HG02763 (cell line): ENCODE measurements at regions not wholly inside any gene's neighbourhood (a gene's known extent, or its start where the extent isn't known, plus 50 kb on each side); places are given as distances from the start of the nearest gene placed in this dataset.
"Not testable (repeated sequence)": the region's sequence is repeated elsewhere in the genome, so short reads cannot be mapped to it uniquely, and the experiment has no call there.

Source experiments
- ATAC-seq: cut with Tn5 transposase; IDR thresholded peaks from one replicate; pipeline ENCODE4 v1.9.1; 2021; ENCODE audit warnings: mild to moderate bottlenecking, moderate library complexity; ENCODE audit not compliant: unreplicated experiment

- ATAC-seq = no peak
Observed at GRCh38 chr3:110900576-110900975, 171.0 kb upstream of the NECTIN3 start.

- no peak for ATAC-seq
Observed at GRCh38 chr3:110901536-110901935, 170.1 kb upstream of the NECTIN3 start.

- no peak for ATAC-seq
Observed at GRCh38 chr3:110902453-110903085, 169.0 kb upstream of the NECTIN3 start.

- no peak for ATAC-seq
Observed at GRCh38 chr3:110903771-110904519, 167.7 kb upstream of the NECTIN3 start.

- no peak for ATAC-seq
Observed at GRCh38 chr3:110904520-110904890, 167.1 kb upstream of the NECTIN3 start.

- ATAC-seq = no peak
Observed at GRCh38 chr3:110905121-110905520, 166.5 kb upstream of the NECTIN3 start.

GRCh38 chr3:110909839-110910238 is 161.8 kb upstream of the NECTIN3 start:
- ATAC-seq = no peak

GRCh38 chr3:110910346-110910955 is 161.2 kb upstream of the NECTIN3 start:
- no peak for ATAC-seq

GRCh38 chr3:110918963-110919362 is 152.7 kb upstream of the NECTIN3 start:
- no peak for ATAC-seq

GRCh38 chr3:110925798-110926197 is 145.8 kb upstream of the NECTIN3 start:
- no peak for ATAC-seq

GRCh38 chr3:110928016-110928662 is 143.5 kb upstream of the NECTIN3 start:
- ATAC-seq = no peak

GRCh38 chr3:110929816-110930215 is 141.8 kb upstream of the NECTIN3 start:
- ATAC-seq = no peak

GRCh38 chr3:110932567-110932966 is 139.0 kb upstream of the NECTIN3 start:
- no peak for ATAC-seq

- no peak for ATAC-seq
Observed at GRCh38 chr3:110933821-110934426, 137.7 kb upstream of the NECTIN3 start.

GRCh38 chr3:110938629-110939028 is 133.0 kb upstream of the NECTIN3 start:
- no peak for ATAC-seq

- ATAC-seq = no peak
Observed at GRCh38 chr3:110940055-110940454, 131.6 kb upstream of the NECTIN3 start.

- no peak for ATAC-seq
Observed at GRCh38 chr3:110944782-110945181, 126.8 kb upstream of the NECTIN3 start.

GRCh38 chr3:110946810-110947209 is 124.8 kb upstream of the NECTIN3 start:
- no peak for ATAC-seq

- ATAC-seq = not testable (repeated sequence)
Observed at GRCh38 chr3:110949194-110949593, 122.4 kb upstream of the NECTIN3 start.

- no peak for ATAC-seq
Observed at GRCh38 chr3:110955301-110955880, 116.2 kb upstream of the NECTIN3 start.

- no peak for ATAC-seq
Observed at GRCh38 chr3:110956081-110956480, 115.5 kb upstream of the NECTIN3 start.
